ENCODE measurements at regions not wholly inside any gene's neighbourhood (a gene's known extent, or its start where the extent isn't known, plus 50 kb on each side); places are given as distances from the start of the nearest gene placed in this dataset.

GRCh38 chr14:40485688-40486087, 1053.5 kb upstream of the FBXO33 start:
- Mint-ChIP-seq H3K27ac (no peak overlapping the region; the same call in 1 of the 2 replicates), H3K27me3 (ENCODE audit: insufficient read depth, low read depth, poor library complexity) (no peaks in the 10 kb centered on the region), H3K36me3 (ENCODE audit: low read depth) (no peaks in the 10 kb centered on the region), H3K4me1 (no peaks in the 10 kb centered on the region), H3K4me3 (no peak overlapping the region), H3K9me3 (no peaks in the 10 kb centered on the region)
- Histone ChIP-seq H4K20me1 (replicated peaks; ENCODE audit: insufficient read depth) (no peaks in the 10 kb centered on the region), H3K9me2 (ENCODE audit: insufficient read depth) (no peaks in the 10 kb centered on the region), H3K4me3 (no peak overlapping the region), H3K4me1 (ENCODE audit: insufficient read depth) (no peaks in the 10 kb centered on the region), H3K4me2 (no peak overlapping the region), H3K36me3 (ENCODE audit: insufficient read depth) (no peaks in the 10 kb centered on the region), H3K27me3 (ENCODE audit: insufficient read depth) (no peaks in the 10 kb centered on the region), H2AFZ (no peak overlapping the region), H3F3A (replicated peaks; ENCODE audit: low read depth) (no peaks in the 10 kb centered on the region), H3K79me2 (replicated peaks; ENCODE audit: insufficient read depth) (no peaks in the 10 kb centered on the region), H3K27ac (ENCODE audit: low read depth) (no peak overlapping the region)
- no peak for ATAC-seq
- DNase-seq (ENCODE audit: low spot score) = no peak
- TF ChIP-seq, protein P1, sequence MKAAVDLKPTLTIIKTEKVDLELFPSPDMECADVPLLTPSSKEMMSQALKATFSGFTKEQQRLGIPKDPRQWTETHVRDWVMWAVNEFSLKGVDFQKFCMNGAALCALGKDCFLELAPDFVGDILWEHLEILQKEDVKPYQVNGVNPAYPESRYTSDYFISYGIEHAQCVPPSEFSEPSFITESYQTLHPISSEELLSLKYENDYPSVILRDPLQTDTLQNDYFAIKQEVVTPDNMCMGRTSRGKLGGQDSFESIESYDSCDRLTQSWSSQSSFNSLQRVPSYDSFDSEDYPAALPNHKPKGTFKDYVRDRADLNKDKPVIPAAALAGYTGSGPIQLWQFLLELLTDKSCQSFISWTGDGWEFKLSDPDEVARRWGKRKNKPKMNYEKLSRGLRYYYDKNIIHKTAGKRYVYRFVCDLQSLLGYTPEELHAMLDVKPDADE (IDR thresholded peaks at IDR 0.05) = no peak
- TF ChIP-seq REST (IDR thresholded peaks at IDR 0.05; ENCODE audit: unreplicated experiment) (no peak), NANOG (IDR thresholded peaks at IDR 0.05; ENCODE audit: borderline replicate concordance) (no peak), ZNF331 (CRISPR knock-in tag; IDR thresholded peaks at IDR 0.05; ENCODE audit: low read depth) (no peak), POLR2AphosphoS5 (IDR thresholded peaks at IDR 0.05; ENCODE audit: low read depth) (no peak), EZH2phosphoT487 (IDR thresholded peaks at IDR 0.05; ENCODE audit: unreplicated experiment) (no peak), CTCF (conservative IDR thresholded peaks at IDR 0.05; ENCODE audit: low read depth in 2 of 2) (no peak), STAT1 (IDR thresholded peaks at IDR 0.05; ENCODE audit: unreplicated experiment) (no peak), EZH2 (IDR thresholded peaks at IDR 0.05; ENCODE audit: low read depth, unreplicated experiment) (no peak), ZNF114 (CRISPR knock-in tag; IDR thresholded peaks at IDR 0.05) (no peak), ZNF462 (CRISPR knock-in tag; IDR thresholded peaks at IDR 0.05) (no peak)

All from GM23338 (cell line).